GM18505 (cell line): ENCODE measurements at regions not wholly inside any gene's neighbourhood (a gene's known extent, or its start where the extent isn't known, plus 50 kb on each side); places are given as distances from the start of the nearest gene placed in this dataset.

Experiments used
- ATAC-seq: cut with Tn5 transposase; IDR thresholded peaks from one replicate; pipeline ENCODE4 v1.9.1; 2021; ENCODE audit not compliant: unreplicated experiment
- POLR2A ChIP-seq: IDR thresholded peaks from 4 replicates; pipeline ENCODE4 v1.6.1; 2011; ENCODE audit warnings: borderline replicate concordance; ENCODE audit not compliant: insufficient read depth, insufficient read length; ENCODE audit errors: extremely low read depth

GRCh38 chr12:102571889-102572288 lies 91.5 kb upstream of the IGF1 start:
- ATAC-seq, result no peak
- no peak for TF ChIP-seq POLR2A

GRCh38 chr12:102570256-102570655 lies 89.9 kb upstream of the IGF1 start:
- TF ChIP-seq POLR2A, result no peak
- ATAC-seq, result no peak

GRCh38 chr12:102569803-102570202 lies 89.4 kb upstream of the IGF1 start:
- no peak for ATAC-seq

GRCh38 chr12:102568276-102568675 lies 87.9 kb upstream of the IGF1 start:
- no peak for TF ChIP-seq POLR2A
- no peak for ATAC-seq

More at GRCh38 chr12:102569803-102570202, 89.4 kb upstream of the IGF1 start:
- no peak for TF ChIP-seq POLR2A

- ATAC-seq, result no peak
- TF ChIP-seq POLR2A, result no peak
Measured at GRCh38 chr12:102567031-102567985, 86.9 kb upstream of the IGF1 start.

- ATAC-seq, result no peak
- TF ChIP-seq POLR2A, result no peak
Measured at GRCh38 chr12:102565555-102565954, 85.2 kb upstream of the IGF1 start.

- no peak for TF ChIP-seq POLR2A
- no peak for ATAC-seq
Measured at GRCh38 chr12:102564026-102564425, 83.7 kb upstream of the IGF1 start.

GRCh38 chr12:102562836-102563425 lies 82.6 kb upstream of the IGF1 start:
- ATAC-seq, result no peak
- TF ChIP-seq POLR2A, result no peak

- TF ChIP-seq POLR2A, result no peak
- no peak for ATAC-seq
Measured at GRCh38 chr12:102551186-102551585, 70.8 kb upstream of the IGF1 start.

GRCh38 chr12:102549691-102550090 lies 69.3 kb upstream of the IGF1 start:
- no peak for ATAC-seq
- no peak for TF ChIP-seq POLR2A

GRCh38 chr12:102548543-102548942 lies 68.2 kb upstream of the IGF1 start:
- no peak for TF ChIP-seq POLR2A
- ATAC-seq, result no peak

GRCh38 chr12:102543494-102544485 lies 63.4 kb upstream of the IGF1 start:
- ATAC-seq, result no peak
- TF ChIP-seq POLR2A, result no peak
